Cortex of kidney (tissue), 1 donor: ENCODE measurements at regions not wholly inside any gene's neighbourhood (a gene's known extent, or its start where the extent isn't known, plus 50 kb on each side); places are given as distances from the start of the nearest gene placed in this dataset.

Source experiments
- DNase-seq: peaks from one replicate; lab custom pipeline; 2025; lab: John Stamatoyannopoulos, UW

- DNase-seq: no peak
Measured at GRCh38 chr13:22427066-22427465, 753.7 kb upstream of the SGCG start.

DNA sequence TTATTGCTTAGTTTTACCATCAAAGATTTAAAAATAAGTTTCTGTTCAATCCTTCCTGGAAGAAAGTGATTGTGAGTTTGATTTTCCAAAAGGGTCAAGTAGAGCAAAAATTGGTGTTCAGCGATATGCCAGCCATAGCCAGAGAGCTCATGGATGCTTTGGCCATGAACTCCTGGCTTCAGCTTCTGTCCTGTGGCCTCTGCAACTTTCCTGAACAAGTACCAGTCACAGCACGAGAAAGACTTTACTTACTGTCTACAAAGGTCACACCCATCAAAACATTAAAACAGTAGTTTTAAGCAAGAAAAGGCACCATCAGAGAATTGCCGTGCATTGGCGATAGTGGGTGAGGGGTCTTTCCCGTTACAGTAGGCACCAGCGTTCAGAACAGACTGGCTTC is 753.0 kb upstream of the SGCG start:
- DNase-seq: no peak

DNA sequence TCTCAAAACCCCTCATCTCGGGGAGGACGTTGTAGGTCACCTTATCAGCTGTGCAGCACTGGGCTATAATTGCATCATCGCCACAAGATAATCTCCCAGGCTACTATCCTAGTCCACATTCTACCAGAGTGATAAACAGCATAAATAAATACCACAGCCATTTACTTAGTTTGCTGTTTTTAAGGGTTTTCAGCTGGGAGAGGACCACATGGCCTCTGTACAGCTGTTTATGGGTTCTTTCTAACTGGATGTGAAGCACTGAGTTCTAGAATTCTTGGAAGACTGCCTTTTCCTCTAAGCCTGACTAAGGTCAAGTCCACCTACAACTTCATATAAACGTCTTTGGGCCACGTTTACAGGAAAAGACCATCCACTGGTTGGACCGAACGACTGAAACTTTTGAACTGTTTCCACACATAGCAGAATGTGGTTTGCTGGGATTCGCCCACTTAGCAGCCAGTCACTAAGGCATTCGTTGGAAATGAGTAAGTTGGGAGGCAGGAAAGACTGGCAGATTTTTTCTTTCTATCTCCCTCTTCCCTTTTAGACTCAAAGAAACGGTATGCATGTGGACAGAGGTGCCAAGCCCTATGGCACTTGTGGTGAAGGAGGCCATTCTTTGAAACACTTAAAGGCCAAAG is 752.5 kb upstream of the SGCG start:
- DNase-seq: no peak

GRCh38 chr13:22432690-22433089 is 748.1 kb upstream of the SGCG start:
- DNase-seq: no peak

- DNase-seq: no peak
Measured at GRCh38 chr13:22447132-22447886, 733.5 kb upstream of the SGCG start.

DNA sequence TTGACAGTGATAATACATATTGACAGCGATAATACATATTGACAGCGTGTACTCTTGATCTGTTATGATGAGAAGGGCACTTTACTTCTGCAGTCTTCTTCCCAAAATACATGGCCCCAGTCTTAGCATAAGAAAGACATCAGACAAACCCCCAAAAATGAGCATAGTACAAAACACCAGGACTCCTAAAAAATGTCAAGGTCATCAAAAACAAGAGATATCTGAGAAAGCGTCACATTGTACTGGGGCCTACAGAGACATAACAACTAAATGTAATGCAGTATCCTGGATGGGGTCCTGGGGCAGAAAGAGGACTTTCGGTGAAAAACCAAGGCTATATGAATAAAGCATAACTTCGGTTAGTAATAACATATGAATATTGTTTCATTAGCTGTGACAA is 731.5 kb upstream of the SGCG start:
- no peak for DNase-seq

DNA sequence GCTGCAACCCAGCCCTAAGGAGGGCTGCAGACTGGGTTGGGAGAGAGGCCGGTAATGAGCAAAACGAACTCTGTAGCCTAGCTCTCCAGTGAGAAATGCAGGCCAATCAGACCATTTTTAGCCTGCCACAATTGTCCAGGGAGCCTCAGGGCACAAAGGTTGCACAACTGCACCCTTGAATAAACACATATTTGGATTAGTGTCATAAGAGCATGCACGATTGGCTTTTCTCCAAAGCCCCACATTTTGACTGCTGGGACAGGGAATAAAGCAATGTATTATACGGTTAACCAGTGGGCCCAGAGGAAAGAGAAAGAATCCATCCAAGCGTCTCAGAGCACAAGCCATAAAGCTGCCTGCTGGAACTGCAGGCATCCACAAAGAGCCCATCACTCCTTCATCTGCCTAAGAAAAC is 729.4 kb upstream of the SGCG start:
- DNase-seq: no peak

DNA sequence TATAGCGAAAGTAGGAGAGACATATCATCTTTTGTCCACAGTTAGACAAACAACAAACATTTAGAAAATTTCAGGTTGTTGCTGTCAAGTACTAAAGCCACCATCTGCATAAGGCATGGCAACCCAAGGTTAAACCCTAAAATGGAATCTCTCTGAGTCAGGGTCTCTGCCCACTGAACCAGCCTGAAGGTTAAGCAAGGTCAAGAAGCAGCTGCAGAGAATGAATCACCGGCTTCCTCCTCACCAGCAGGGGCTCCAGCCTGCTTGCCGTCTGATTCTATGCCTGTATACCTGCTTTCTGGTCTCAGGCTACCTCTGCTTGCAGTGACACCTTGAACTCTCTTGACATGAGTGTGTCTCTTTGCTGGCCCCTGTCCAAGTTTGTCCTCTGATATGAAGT is 726.2 kb upstream of the SGCG start:
- no peak for DNase-seq

- DNase-seq: no peak
Measured at GRCh38 chr13:22455036-22455435, 725.7 kb upstream of the SGCG start.

DNA sequence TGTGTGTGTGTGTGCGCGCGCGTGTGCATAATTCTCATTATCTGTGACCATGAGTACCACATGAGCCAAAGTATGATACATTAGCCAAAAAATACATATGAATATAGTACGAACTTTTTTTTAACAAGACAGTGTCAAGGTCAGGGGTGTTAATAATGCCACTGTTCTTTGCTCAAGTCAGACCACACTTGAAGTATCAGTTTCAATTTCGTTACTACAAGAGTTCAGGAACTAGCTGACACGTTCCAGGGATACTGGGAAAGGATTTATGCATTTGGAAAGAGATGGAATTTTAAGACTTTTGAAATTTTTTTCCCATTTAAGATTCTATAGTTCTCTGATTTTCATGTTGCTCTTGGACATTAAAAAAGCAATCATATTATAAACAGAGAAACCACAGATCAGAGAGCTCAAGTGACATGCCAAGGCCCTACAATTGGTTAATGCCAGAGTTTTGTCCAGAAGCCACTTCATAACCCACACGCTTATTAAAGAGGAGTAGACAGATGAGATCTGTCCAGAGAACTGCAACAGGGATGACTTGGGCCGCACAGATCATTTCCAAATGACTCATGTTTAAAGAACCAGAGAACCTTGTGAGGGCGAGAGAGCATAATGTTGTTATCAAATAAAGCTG is 718.8 kb upstream of the SGCG start:
- no peak for DNase-seq

DNA sequence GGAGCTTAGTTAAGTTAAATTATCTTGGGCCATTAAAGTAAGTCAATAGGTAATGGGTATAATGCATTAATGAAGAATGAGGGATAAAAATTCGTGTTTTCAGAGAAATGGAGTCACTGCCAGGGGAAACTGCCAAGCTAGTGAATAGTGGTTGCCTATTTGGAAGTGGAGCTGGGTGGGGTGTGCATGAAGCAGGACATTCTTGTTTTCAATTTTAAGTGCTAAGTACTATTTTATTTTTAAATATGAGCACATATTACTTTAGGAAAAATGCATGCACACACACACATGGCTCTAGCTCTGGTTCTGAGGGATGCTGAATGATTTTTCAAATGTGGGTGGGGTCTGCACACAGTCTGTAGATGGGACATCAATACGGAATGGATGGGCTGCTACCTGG is 717.7 kb upstream of the SGCG start:
- no peak for DNase-seq

GRCh38 chr13:22468045-22468444 is 712.7 kb upstream of the SGCG start:
- DNase-seq: no peak

- DNase-seq: no peak
Measured at GRCh38 chr13:22468824-22469223, 712.0 kb upstream of the SGCG start.

- DNase-seq: no peak
Measured at GRCh38 chr13:22469452-22469851, 711.3 kb upstream of the SGCG start.

- DNase-seq: no peak
Measured at GRCh38 chr13:22470075-22470474, 710.7 kb upstream of the SGCG start.

DNA sequence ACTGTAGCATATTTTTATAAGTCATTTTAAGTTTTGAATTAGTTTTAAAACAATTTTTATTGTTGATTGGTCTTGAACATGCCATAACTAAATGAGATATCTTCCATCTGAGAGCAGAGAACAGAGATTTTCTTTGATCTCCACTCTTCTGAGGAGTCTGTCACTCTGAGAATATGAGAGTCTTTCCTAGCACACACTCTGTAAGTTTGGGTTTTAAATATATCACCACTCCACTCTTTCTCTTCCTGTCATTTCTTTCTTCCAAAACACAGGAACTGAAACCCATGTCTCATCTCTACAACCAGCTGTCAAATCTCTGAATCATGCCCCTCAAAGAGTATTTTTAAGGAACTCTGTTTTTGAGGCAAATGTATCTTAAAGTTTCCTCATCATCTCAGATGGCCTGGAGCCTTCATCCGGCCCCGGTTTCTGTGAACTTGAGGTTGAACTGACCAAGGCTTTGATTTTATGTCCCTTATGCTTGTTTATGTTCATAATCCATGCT is 698.2 kb upstream of the SGCG start:
- DNase-seq: no peak

- no peak for DNase-seq
Measured at GRCh38 chr13:22483276-22483675, 697.5 kb upstream of the SGCG start.

GRCh38 chr13:22486490-22486889 is 694.3 kb upstream of the SGCG start:
- DNase-seq: no peak

- no peak for DNase-seq
Measured at GRCh38 chr13:22487932-22488331, 692.8 kb upstream of the SGCG start.

- no peak for DNase-seq
Measured at GRCh38 chr13:22489771-22490170, 691.0 kb upstream of the SGCG start.

DNA sequence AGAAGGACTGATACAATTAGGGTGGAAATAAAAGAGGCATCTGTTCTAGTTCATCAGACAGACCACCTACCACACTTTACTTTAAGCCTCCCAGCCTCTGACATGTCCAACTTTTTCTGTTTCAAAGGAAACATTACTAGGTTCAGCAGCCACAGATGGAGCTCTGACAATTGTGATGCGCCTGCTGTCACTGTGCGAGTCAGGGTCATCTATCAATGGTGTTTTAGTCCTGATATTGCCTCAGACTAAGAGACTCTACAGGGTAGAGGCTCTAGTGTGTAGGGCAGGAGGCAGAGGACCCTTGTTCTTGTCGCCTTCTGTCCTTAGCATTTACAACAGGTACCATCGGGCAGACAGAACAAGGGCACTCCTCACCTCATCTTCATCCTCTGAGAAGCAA is 685.0 kb upstream of the SGCG start:
- DNase-seq: no peak

DNA sequence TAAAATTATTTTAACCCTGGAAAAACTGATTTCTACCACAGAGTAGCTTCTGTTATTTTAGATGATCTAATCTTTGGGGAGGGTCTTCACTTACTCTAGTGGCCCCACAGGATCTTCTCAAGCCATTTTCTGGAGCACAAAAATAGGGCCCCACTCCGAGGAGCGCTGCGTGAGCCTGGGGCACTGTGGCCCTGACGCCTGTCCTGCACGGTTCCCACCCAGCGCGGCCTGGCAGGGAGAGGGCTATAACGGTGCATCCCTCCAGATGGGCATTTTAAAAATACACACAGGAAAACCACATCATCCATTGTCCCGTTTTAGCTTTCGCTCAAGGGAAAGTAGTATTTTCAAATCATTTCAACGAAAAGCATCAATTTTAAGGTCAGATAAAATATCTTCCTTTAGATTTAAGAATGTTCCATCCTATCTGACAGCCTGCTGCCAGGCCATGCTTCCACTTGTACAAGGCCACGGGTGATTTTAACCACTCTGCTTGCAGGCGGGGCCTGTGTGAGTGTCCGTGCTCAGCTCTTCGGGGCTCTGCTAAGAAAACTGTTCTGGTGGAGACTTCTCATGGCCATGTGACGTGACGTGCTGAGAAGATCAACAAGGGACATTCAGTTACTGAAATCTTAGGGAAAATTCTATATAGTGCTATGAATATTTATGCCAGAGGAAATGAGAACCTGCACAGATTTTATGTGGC is 683.8 kb upstream of the SGCG start:
- no peak for DNase-seq
